Activated B cell treated with CpG ODN at 0.5 μM for 24 hours (primary cell): ENCODE measurements at regions not wholly inside any gene's neighbourhood (a gene's known extent, or its start where the extent isn't known, plus 50 kb on each side); places are given as distances from the start of the nearest gene placed in this dataset.

Source experiments
- ATAC-seq: fragments of 200-7000 bp; cut with Tn5 transposase; one replicate; pipeline ENCODE4 v1.10.0; 2021; ENCODE audit warnings: low read depth, mild to moderate bottlenecking, moderate library complexity
- CTCF ChIA-PET: fragments of 350-600 bp; sonication (Branson Sonifier 250); formaldehyde crosslinking; loops from one replicate; lab custom pipeline; 2021; ENCODE audit warnings: antibody characterized with exemption; lab: Charles Lee
- POLR2A ChIA-PET: fragments of 350-600 bp; sonication (Branson Sonifier 250); formaldehyde crosslinking; loops from one replicate; lab custom pipeline; 2021; ENCODE audit warnings: antibody characterized with exemption; lab: Charles Lee
- DNase-seq: peaks from one replicate; pipeline ENCODE4 v3.0.0; 2022
- H3K27ac Mint-ChIP-seq: one replicate; pipeline ENCODE4 v1.8.0; 2020; ENCODE audit warnings: mixed read lengths
- H3K27me3 Mint-ChIP-seq: one replicate; pipeline ENCODE4 v1.8.0; 2021; ENCODE audit warnings: mixed read lengths
- H3K36me3 Mint-ChIP-seq: one replicate; pipeline ENCODE4 v1.8.0; 2021; ENCODE audit warnings: low read depth, mixed read lengths
- H3K4me1 Mint-ChIP-seq: one replicate; pipeline ENCODE4 v1.8.0; 2021; ENCODE audit warnings: mixed read lengths
- H3K4me3 Mint-ChIP-seq: one replicate; pipeline ENCODE4 v1.8.0; 2020; ENCODE audit warnings: mild to moderate bottlenecking, mixed read lengths
- H3K9me3 Mint-ChIP-seq: one replicate; pipeline ENCODE4 v1.8.0; 2020; ENCODE audit warnings: mixed read lengths
- intact Hi-C: fragments of 100-400 bp; cut with micrococcal nuclease; formaldehyde crosslinking; loops from one replicate; pipeline ENCODE4 v1.15.1; 2024
- TF ChIP-seq, protein P1 (sequence below): fragments of 200-600 bp; IDR thresholded peaks from one replicate; pipeline ENCODE4 v1.8.0; 2022; ENCODE audit warnings: antibody characterized with exemption, mild to moderate bottlenecking

DNA sequence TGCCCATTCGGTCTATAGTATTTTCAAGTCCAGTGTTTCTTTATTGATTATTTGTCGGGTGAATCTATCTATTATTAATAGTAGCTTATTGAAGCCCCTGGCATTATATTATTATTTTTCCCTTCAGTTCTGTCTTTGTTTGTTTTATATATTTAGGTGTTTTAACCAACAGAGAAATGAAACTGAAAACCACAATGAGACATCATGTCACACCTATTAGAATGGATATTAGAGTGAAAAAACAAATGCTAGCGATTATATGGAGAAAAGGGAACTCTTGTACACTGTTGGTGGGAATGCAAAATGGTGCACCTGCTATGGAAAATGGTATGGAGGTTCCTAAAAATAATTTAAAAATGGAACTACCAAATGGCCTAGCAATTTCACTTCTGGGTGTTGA lies 272.5 kb downstream of the ADAM29 start:
- no peaks in the 10 kb centered on the region for H3K27me3 Mint-ChIP-seq
- ChIA-PET POLR2A (no interaction called here), CTCF (no interaction called here)
- H3K27ac Mint-ChIP-seq: no peak overlapping the region
- TF ChIP-seq, protein P1, sequence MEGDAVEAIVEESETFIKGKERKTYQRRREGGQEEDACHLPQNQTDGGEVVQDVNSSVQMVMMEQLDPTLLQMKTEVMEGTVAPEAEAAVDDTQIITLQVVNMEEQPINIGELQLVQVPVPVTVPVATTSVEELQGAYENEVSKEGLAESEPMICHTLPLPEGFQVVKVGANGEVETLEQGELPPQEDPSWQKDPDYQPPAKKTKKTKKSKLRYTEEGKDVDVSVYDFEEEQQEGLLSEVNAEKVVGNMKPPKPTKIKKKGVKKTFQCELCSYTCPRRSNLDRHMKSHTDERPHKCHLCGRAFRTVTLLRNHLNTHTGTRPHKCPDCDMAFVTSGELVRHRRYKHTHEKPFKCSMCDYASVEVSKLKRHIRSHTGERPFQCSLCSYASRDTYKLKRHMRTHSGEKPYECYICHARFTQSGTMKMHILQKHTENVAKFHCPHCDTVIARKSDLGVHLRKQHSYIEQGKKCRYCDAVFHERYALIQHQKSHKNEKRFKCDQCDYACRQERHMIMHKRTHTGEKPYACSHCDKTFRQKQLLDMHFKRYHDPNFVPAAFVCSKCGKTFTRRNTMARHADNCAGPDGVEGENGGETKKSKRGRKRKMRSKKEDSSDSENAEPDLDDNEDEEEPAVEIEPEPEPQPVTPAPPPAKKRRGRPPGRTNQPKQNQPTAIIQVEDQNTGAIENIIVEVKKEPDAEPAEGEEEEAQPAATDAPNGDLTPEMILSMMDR: no peak
- no peaks in the 10 kb centered on the region for H3K9me3 Mint-ChIP-seq
- no peaks in the 10 kb centered on the region for H3K36me3 Mint-ChIP-seq
- no peak overlapping the region for H3K4me3 Mint-ChIP-seq
- intact Hi-C loops: no loop called here
- ATAC-seq (no peak), DNase-seq (no peak)
- peaks cover 3% of the 10 kb centered on the region for H3K4me1 Mint-ChIP-seq

DNA sequence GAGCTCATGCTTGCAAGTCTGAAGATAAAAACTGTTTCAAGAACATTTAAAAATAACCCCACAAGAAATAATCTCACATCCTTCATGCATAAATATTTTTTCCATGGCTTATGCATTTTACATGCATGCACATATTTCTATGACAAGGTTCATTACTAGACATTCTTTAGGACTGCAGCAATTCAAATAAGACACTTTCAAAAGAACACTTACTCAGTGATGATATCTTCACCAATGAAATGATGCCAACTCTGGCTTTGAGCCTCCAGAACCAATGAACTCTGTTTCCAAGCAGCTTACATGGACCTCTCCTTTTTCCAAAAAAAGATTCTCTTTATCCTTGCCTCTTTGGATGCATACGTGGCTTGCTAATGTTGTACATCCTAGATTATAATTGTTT lies 279.9 kb downstream of the ADAM29 start:
- ChIA-PET CTCF (no interaction called here), POLR2A (no interaction called here)
- DNase-seq (no peak), ATAC-seq (no peak)
- intact Hi-C loops: no loop called here
- no peak overlapping the region for H3K4me3 Mint-ChIP-seq
- no peaks in the 10 kb centered on the region for H3K9me3 Mint-ChIP-seq
- no peaks in the 10 kb centered on the region for H3K27me3 Mint-ChIP-seq
- no peaks in the 10 kb centered on the region for H3K36me3 Mint-ChIP-seq
- peaks cover 3% of the 10 kb centered on the region for H3K4me1 Mint-ChIP-seq
- no peak overlapping the region for H3K27ac Mint-ChIP-seq
- TF ChIP-seq, protein P1: no peak

DNA sequence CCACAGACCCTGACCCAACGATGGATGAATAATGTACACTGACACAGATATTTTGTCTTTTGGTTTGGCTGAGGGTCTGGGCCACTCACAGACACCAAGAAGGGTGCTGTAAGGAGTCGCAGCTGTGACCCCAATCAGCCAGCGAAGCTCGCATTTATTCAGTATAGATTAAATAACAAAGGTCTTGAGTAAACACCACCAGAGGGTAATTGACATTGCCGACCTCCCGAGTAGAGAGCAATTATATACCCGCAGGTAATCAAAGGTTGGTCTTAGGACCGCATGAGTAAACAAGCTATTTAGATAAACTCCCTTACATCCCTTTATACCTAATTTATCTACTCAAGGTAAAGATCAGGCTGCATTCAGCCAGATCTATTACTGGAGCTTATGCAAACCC lies 297.1 kb downstream of the ADAM29 start:
- H3K27me3 Mint-ChIP-seq: no peaks in the 10 kb centered on the region
- H3K27ac Mint-ChIP-seq: no peak overlapping the region
- H3K36me3 Mint-ChIP-seq: no peaks in the 10 kb centered on the region
- ChIA-PET CTCF (no interaction called here), POLR2A (no interaction called here)
- no peak overlapping the region for H3K4me3 Mint-ChIP-seq
- ATAC-seq (no peak), DNase-seq (no peak)
- no peaks in the 10 kb centered on the region for H3K4me1 Mint-ChIP-seq
- H3K9me3 Mint-ChIP-seq: peaks cover 9% of the 10 kb centered on the region
- TF ChIP-seq, protein P1: no peak
- intact Hi-C loops: no loop called here

- CTCF ChIA-PET: no interaction called here
- no peaks in the 10 kb centered on the region for H3K4me1 Mint-ChIP-seq
- TF ChIP-seq, protein P1: no peak
- intact Hi-C loops: no loop called here
- H3K4me3 Mint-ChIP-seq: no peak overlapping the region
- no peak for ATAC-seq
- H3K27me3 Mint-ChIP-seq: no peaks in the 10 kb centered on the region
- no peaks in the 10 kb centered on the region for H3K36me3 Mint-ChIP-seq
- POLR2A ChIA-PET: no interaction called here
- peaks cover 9% of the 10 kb centered on the region for H3K9me3 Mint-ChIP-seq
- DNase-seq: no peak
- H3K27ac Mint-ChIP-seq: no peak overlapping the region
Measured at GRCh38 chr4:175215657-175216056, 297.5 kb downstream of the ADAM29 start.

DNA sequence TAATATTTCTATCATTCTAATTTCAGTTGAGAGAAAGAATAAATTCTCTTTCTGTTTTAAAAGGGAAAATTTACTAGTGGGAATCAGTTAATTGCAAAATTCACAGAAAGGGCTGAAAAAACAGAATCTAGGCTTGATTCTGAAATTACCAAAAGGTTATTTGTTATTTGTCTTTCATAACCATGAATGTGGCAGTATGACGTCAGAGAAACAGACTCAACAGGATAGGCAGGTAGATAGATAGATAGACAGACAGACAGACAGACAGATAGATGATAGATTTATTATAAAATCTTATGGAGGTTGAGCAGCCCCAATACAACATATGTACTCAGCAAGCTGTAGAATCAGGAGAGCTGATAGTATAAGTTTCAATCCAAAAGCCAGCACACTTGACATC lies 311.0 kb downstream of the ADAM29 start:
- intact Hi-C loops: no loop called here
- TF ChIP-seq, protein P1: no peak

More for the DNA sequence above, 311.0 kb downstream of the ADAM29 start:
- H3K4me1 Mint-ChIP-seq: no peaks in the 10 kb centered on the region
- H3K27me3 Mint-ChIP-seq: no peaks in the 10 kb centered on the region
- H3K36me3 Mint-ChIP-seq: no peaks in the 10 kb centered on the region
- ATAC-seq (no peak), DNase-seq (no peak)
- no peaks in the 10 kb centered on the region for H3K9me3 Mint-ChIP-seq
- POLR2A ChIA-PET: no interaction called here
- H3K4me3 Mint-ChIP-seq: no peak overlapping the region
- CTCF ChIA-PET: no interaction called here
- no peak overlapping the region for H3K27ac Mint-ChIP-seq
